CD4-positive, alpha-beta memory T cell (primary cell): ENCODE measurements at regions not wholly inside any gene's neighbourhood (a gene's known extent, or its start where the extent isn't known, plus 50 kb on each side); places are given as distances from the start of the nearest gene placed in this dataset.
A peak's percentile ranks its signal among the peaks of the same experiment; 100 is the strongest.

ENCODE experiments used
- CTCF ChIA-PET: fragments of 350-600 bp; sonication (Branson Sonifier 250); formaldehyde crosslinking; loops from one replicate; lab custom pipeline; 2021; ENCODE audit warnings: inconsistent platforms; ENCODE audit not compliant: partially characterized antibody; lab: Charles Lee
- POLR2A ChIA-PET: fragments of 350-600 bp; sonication (Branson Sonifier 250); formaldehyde crosslinking; loops from one replicate; lab custom pipeline; 2021; ENCODE audit not compliant: partially characterized antibody; lab: Charles Lee
- DNase-seq, 5 donors: peaks; one replicate each; pipeline versions ENCODE4 v3.0.0 to v3.0.0-alpha.2; 2020 to 2022; ENCODE audit warnings: mixed read lengths in 1 of 5
- H3K27ac ChIP-seq: one replicate; pipeline ENCODE4 v1.7.0; 2013; ENCODE audit warnings: low read depth, low read length
- H3K27me3 ChIP-seq: 2 replicates; pipeline ENCODE4 v1.7.0; 2013; ENCODE audit warnings: mild to moderate bottlenecking, low read length, moderate library complexity; ENCODE audit not compliant: insufficient read depth
- H3K36me3 ChIP-seq: 2 replicates; pipeline ENCODE4 v1.7.0; 2013; ENCODE audit warnings: mild to moderate bottlenecking, low read length, moderate library complexity; ENCODE audit not compliant: insufficient read depth
- H3K4me1 ChIP-seq: 2 replicates; pipeline ENCODE4 v1.7.0; 2013; ENCODE audit warnings: mild to moderate bottlenecking, low read length, moderate library complexity; ENCODE audit not compliant: insufficient read depth
- H3K4me3 ChIP-seq, 2 donors: one replicate each; pipeline ENCODE4 v1.7.0; 2013; ENCODE audit warnings: low read length in 2 of 2, mild to moderate bottlenecking in 1 of 2
- H3K9me3 ChIP-seq, 2 donors: one replicate each; pipeline ENCODE4 v1.7.0; 2013; ENCODE audit warnings: low read length in 2 of 2, control low read depth in 1 of 2; ENCODE audit not compliant: control insufficient read depth in 1 of 2
- H3K27ac Mint-ChIP-seq, 7 donors: one replicate each; pipeline ENCODE4 v1.8.0; 2020 to 2021; ENCODE audit warnings: mixed read lengths in 7 of 7, mild to moderate bottlenecking in 6 of 7, inconsistent platforms in 3 of 7, moderate library complexity in 3 of 7
- H3K27me3 Mint-ChIP-seq, 2 donors: one replicate each; pipeline ENCODE4 v1.8.0; 2020 to 2021; ENCODE audit warnings: mixed read lengths in 2 of 2
- H3K36me3 Mint-ChIP-seq, 2 donors: one replicate each; pipeline ENCODE4 v1.8.0; 2020 to 2021; ENCODE audit warnings: mixed read lengths in 2 of 2, inconsistent platforms in 1 of 2, mild to moderate bottlenecking in 1 of 2
- H3K4me1 Mint-ChIP-seq, 4 donors: one replicate each; pipeline ENCODE4 v1.8.0; 2020 to 2021; ENCODE audit warnings: mixed read lengths in 4 of 4, mild to moderate bottlenecking in 1 of 4
- H3K4me3 Mint-ChIP-seq, 8 donors: one replicate each; pipeline ENCODE4 v1.8.0; 2020 to 2021; ENCODE audit warnings: mixed read lengths in 8 of 8, mild to moderate bottlenecking in 7 of 8, moderate library complexity in 6 of 8, inconsistent platforms in 3 of 8
- H3K9me3 Mint-ChIP-seq, 8 donors: one replicate each; pipeline ENCODE4 v1.8.0; 2020 to 2021; ENCODE audit warnings: mixed read lengths in 8 of 8, mild to moderate bottlenecking in 5 of 8, inconsistent platforms in 3 of 8, moderate library complexity in 1 of 8
- intact Hi-C: fragments of 100-400 bp; cut with micrococcal nuclease; formaldehyde crosslinking; loops from one replicate; pipeline ENCODE4 v1.15.1; 2023

DNA sequence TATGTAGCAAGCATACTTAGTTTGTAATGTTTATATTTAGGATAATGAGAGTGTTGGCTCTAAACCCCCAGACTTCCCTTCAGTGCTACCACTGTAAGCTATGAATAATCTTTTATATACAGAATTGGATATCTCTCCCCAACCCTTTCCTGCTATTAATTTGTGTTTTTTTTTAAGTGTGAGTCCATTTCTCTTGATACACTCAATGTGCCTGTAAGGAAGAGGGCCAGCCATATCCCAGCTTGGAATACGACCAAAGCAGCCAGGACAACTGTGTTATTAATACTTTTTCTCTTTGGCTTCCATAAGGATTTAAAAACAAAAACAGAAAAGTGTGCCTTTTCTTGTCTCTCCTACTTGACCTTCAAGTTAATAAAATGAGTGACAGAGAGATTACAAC lies 116.7 kb downstream of the SNAPC1 start:
- intact Hi-C loops, result no loop called here
- no peak for DNase-seq
- H3K27ac ChIP-seq, result no peak overlapping the region
- CTCF ChIA-PET, result no interaction called here
- Mint-ChIP-seq H3K4me1 (no peaks in the 10 kb centered on the region), H3K9me3 (no peaks in the 10 kb centered on the region), H3K27ac (no peak overlapping the region), H3K4me3 (no peak overlapping the region), H3K27me3 (peaks cover 34 to 37% of the 10 kb centered on the region in 2 donors), H3K36me3 (no peaks in the 10 kb centered on the region)
- POLR2A ChIA-PET, result no interaction called here
- no peaks in the 10 kb centered on the region for H3K4me1 ChIP-seq
- H3K27me3 ChIP-seq, result no peaks in the 10 kb centered on the region
- no peaks in the 10 kb centered on the region for H3K36me3 ChIP-seq
- H3K9me3 ChIP-seq, result no peaks in the 10 kb centered on the region
- H3K4me3 ChIP-seq, result no peak overlapping the region

DNA sequence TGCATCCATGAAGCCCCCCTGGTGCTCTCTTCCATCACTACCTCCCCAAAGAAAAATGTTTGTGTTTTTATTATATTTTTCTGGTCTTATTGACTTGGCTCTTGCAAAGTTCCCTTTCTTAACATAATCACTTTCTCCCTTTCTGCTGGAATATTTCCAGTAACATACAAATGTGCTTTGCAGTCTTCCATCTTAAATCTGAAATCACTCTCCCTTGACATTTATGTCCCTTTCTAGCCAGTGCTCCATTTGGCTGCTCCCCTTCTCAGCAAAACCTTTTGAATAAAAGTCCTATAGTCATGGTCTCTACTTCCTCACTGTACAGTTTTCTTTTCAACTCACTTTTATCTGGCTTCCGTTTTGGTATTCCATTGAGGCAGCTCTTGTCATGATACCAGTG lies 118.8 kb downstream of the SNAPC1 start:
- Mint-ChIP-seq H3K4me3 (no peak overlapping the region), H3K9me3 (no peaks in the 10 kb centered on the region), H3K27me3 (peaks cover 28 to 29% of the 10 kb centered on the region in 2 donors), H3K27ac (no peak overlapping the region), H3K36me3 (no peaks in the 10 kb centered on the region), H3K4me1 (no peaks in the 10 kb centered on the region)
- H3K36me3 ChIP-seq, result no peaks in the 10 kb centered on the region
- no peak overlapping the region for H3K4me3 ChIP-seq
- ChIA-PET CTCF (no interaction called here), POLR2A (no interaction called here)
- H3K27ac ChIP-seq, result no peak overlapping the region
- no peaks in the 10 kb centered on the region for H3K4me1 ChIP-seq
- intact Hi-C loops, result no loop called here
- H3K27me3 ChIP-seq, result no peaks in the 10 kb centered on the region
- no peaks in the 10 kb centered on the region for H3K9me3 ChIP-seq
- no peak for DNase-seq

DNA sequence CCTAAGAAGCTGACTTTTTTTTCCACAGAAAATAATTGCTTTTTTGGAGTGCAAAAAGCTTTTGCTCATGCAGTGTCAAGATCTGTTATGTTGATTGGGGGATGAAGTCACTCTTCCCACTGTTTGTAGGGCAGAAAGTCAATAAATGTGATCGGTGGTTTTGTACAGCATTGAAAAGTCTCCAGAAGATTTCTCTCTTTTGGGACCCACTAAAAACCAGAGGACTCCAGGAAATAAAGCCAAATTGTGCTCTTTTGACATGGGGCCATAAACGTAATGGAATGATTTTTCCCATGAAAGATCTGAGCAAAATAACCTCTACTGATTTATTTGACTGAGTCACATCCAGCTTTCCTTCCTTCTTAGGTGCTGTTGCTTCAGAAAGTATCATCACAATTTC lies 122.5 kb downstream of the SNAPC1 start:
- H3K36me3 Mint-ChIP-seq, result no peaks in the 10 kb centered on the region
- H3K27me3 Mint-ChIP-seq, result peaks cover 10 to 21% of the 10 kb centered on the region in 2 donors
- H3K4me3 Mint-ChIP-seq, result no peak overlapping the region
- no peaks in the 10 kb centered on the region for H3K9me3 ChIP-seq
- no peaks in the 10 kb centered on the region for H3K9me3 Mint-ChIP-seq
- no peak overlapping the region for H3K27ac ChIP-seq
- ChIA-PET CTCF (interaction anchor here (0.8 kb wide), 1 partner anchor 47 kb away, joined by 3 read pairs; no protein-coding TSS in a partner anchor), POLR2A (no interaction called here)
- no peak for DNase-seq
- no peaks in the 10 kb centered on the region for H3K36me3 ChIP-seq
- H3K27me3 ChIP-seq, result no peaks in the 10 kb centered on the region
- no peak overlapping the region for H3K27ac Mint-ChIP-seq
- H3K4me1 Mint-ChIP-seq, result peaks cover 3 to 8% (median 7%) of the 10 kb centered on the region in 4 donors
- intact Hi-C loops, result no loop called here
- H3K4me3 ChIP-seq, result no peak overlapping the region
- H3K4me1 ChIP-seq, result peaks cover 3% of the 10 kb centered on the region

DNA sequence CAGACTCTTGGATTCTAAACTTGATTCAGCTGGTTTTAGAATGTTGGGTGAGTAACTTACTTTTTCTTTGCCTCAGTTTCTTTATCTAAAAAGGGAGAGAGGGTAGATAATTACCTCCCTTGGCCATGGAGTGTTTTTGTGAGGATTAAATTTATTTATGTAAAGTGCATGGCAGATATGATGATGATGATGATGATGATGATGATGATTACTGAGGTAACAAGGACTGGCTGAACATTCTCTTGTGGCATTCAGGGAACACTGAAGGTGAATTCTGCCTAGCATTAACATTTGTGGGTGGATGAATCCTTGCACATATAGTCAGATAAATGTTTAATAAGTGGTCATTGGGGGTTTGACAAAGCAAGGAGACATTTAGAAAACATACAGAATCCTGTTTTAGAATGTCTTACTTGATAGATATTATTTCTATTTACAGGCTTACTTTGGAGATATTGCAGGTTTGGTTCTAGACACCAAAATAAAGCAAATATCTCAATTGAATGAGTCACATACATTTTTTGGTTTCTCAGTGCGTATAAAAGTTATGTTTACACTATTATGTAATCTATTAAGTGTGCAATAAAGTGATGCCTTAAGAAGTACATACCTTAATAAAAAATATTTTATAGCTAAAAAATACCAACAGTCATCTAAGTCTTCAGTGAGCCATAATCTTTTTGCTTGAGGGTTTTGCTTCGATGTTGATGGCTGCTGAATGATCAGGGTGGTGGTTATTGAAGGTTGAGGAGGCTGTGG lies 123.2 kb downstream of the SNAPC1 start:
- H3K9me3 ChIP-seq, result no peaks in the 10 kb centered on the region
- POLR2A ChIA-PET, result no interaction called here
- no peak overlapping the region for H3K4me3 Mint-ChIP-seq
- H3K36me3 Mint-ChIP-seq, result no peaks in the 10 kb centered on the region
- no peaks in the 10 kb centered on the region for H3K9me3 Mint-ChIP-seq
- no peaks in the 10 kb centered on the region for H3K27me3 ChIP-seq
- no peak overlapping the region for H3K27ac Mint-ChIP-seq
- DNase-seq, result no peak
- H3K4me1 ChIP-seq, result peaks cover 10% of the 10 kb centered on the region
- H3K4me3 ChIP-seq, result no peak overlapping the region
- intact Hi-C loops, result no loop called here
- H3K27me3 Mint-ChIP-seq, result peaks cover 7 to 19% of the 10 kb centered on the region in 2 donors
- no peaks in the 10 kb centered on the region for H3K36me3 ChIP-seq
- H3K27ac ChIP-seq, result no peak overlapping the region
- H3K4me1 Mint-ChIP-seq, result peaks cover 8 to 14% (median 12%) of the 10 kb centered on the region in 4 donors
- CTCF ChIA-PET, result no interaction called here

DNA sequence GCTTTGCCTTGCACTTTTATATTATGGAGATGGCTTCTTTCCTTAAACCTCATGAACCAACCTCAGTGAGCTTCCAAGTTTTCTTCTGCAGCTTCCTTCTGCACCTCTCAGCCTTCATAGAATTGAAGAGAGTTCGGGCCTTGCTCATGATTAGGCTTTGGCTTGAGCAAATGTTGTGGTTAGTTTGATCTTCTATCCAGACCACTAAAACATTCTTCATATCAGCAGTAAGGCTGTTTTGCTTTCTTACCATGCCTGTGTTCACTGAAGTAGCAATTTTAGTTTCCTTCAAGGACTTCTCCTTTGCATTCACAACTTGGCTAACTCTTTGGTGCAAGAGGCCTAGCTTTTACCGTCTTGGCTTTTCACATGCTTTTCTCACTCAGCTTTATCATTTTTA lies 125.4 kb downstream of the SNAPC1 start:
- Mint-ChIP-seq H3K36me3 (no peaks in the 10 kb centered on the region), H3K27me3 (peaks cover 0 to 8% of the 10 kb centered on the region in 2 donors), H3K4me1 (peaks cover 10 to 21% (median 16%) of the 10 kb centered on the region in 4 donors), H3K9me3 (no peaks in the 10 kb centered on the region), H3K27ac (no peak overlapping the region), H3K4me3 (no peak overlapping the region)
- H3K36me3 ChIP-seq, result no peaks in the 10 kb centered on the region
- CTCF ChIA-PET, result interaction anchor here (1.3 kb wide), 1 partner anchor 19 kb away, joined by 3 read pairs; no protein-coding TSS in a partner anchor
- POLR2A ChIA-PET, result no interaction called here
- no peaks in the 10 kb centered on the region for H3K27me3 ChIP-seq
- H3K4me3 ChIP-seq, result no peak overlapping the region
- H3K27ac ChIP-seq, result no peak overlapping the region
- H3K9me3 ChIP-seq, result no peaks in the 10 kb centered on the region
- DNase-seq, result no peak
- intact Hi-C loops, result no loop called here
- H3K4me1 ChIP-seq, result peaks cover 14% of the 10 kb centered on the region

DNA sequence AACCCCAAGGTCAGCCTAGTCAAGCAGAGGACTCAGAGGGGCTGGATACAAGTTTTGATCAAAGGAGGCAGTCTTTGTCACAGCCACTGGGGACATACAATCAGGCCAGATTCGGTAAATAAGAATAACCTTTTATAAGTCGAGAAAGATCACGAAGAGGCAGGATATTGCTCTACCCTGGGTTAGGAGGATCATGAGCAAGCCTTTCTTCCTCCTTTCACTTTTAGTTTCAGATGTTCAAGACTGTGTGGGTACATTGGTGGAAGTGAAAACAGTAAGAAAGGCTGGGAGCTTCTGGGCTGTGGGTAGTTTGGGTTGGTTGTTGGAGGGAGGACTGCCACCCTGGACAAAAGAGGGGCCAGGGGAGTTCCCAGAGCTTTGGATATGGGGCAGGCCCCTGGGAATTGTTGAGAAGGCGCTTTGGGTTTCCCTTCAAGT lies 127.7 kb downstream of the SNAPC1 start:
- peak in 4 of 5 donors; percentile 22 to 55 (median 44) for DNase-seq
- Mint-ChIP-seq H3K27me3 (peaks cover 0 to 4% of the 10 kb centered on the region in 2 donors), H3K4me1 (peaks cover 10 to 21% (median 16%) of the 10 kb centered on the region in 4 donors), H3K36me3 (no peaks in the 10 kb centered on the region), H3K27ac (peak overlapping the region; percentile 51 to 93 (median 90)), H3K9me3 (no peaks in the 10 kb centered on the region), H3K4me3 (peak overlapping the region; percentile 36 to 79 (median 70))
- peaks cover 14% of the 10 kb centered on the region for H3K4me1 ChIP-seq
- no peaks in the 10 kb centered on the region for H3K9me3 ChIP-seq
- intact Hi-C loops, result no loop called here
- POLR2A ChIA-PET, result no interaction called here
- H3K4me3 ChIP-seq, result no peak overlapping the region
- CTCF ChIA-PET, result interaction anchor here (0.7 to 1.2 kb wide), 4 partner anchors 15 to 1554 kb away, joined by 3 to 4 read pairs (median 3); no protein-coding TSS in a partner anchor
- H3K36me3 ChIP-seq, result no peaks in the 10 kb centered on the region
- no peak overlapping the region for H3K27ac ChIP-seq
- no peaks in the 10 kb centered on the region for H3K27me3 ChIP-seq

DNA sequence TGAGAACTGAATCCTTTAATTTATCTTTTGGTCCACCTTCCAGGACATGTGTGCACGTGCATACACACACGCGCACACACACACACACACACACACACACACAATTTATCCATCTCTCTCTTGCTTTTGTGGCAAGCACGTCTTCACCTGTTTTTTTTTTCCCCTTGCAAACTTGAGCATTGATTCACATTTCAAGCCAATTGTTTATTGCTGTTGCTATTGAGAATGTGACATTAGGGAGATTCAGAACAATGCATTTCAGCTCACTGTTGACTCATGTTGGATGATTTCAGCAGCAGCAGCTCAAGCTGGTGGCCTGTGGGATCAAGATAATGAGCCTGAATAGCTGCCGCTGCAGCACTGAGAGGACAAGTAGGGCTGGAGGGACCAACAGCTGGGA lies 128.9 kb downstream of the SNAPC1 start:
- Mint-ChIP-seq H3K9me3 (no peaks in the 10 kb centered on the region), H3K27me3 (peaks cover 0 to 4% of the 10 kb centered on the region in 2 donors), H3K4me3 (peak overlapping the region in 1 of 8 donors; percentile 11), H3K36me3 (no peaks in the 10 kb centered on the region), H3K27ac (no peak overlapping the region), H3K4me1 (peaks cover 10 to 21% (median 16%) of the 10 kb centered on the region in 4 donors)
- H3K27me3 ChIP-seq, result no peaks in the 10 kb centered on the region
- ChIA-PET CTCF (interaction anchor here (1.2 to 1.6 kb wide), 2 partner anchors 54 to 235 kb away, joined by 3 read pairs; no protein-coding TSS in a partner anchor), POLR2A (no interaction called here)
- H3K27ac ChIP-seq, result no peak overlapping the region
- peaks cover 14% of the 10 kb centered on the region for H3K4me1 ChIP-seq
- DNase-seq, result no peak
- no peak overlapping the region for H3K4me3 ChIP-seq
- no peaks in the 10 kb centered on the region for H3K9me3 ChIP-seq
- H3K36me3 ChIP-seq, result no peaks in the 10 kb centered on the region
- intact Hi-C loops, result no loop called here
